HG02870 (cell line): ENCODE measurements at regions not wholly inside any gene's neighbourhood (a gene's known extent, or its start where the extent isn't known, plus 50 kb on each side); places are given as distances from the start of the nearest gene placed in this dataset.

Source experiments
- ATAC-seq: cut with Tn5 transposase; IDR thresholded peaks from one replicate; pipeline ENCODE4 v1.9.1; 2021; ENCODE audit warnings: mild to moderate bottlenecking, moderate library complexity; ENCODE audit not compliant: unreplicated experiment

- ATAC-seq = no peak
These were observed 727.2 kb upstream of the WWC1 start for GRCh38 chr5:167564275-167564674.

GRCh38 chr5:167565189-167565954 is 726.1 kb upstream of the WWC1 start:
- ATAC-seq = no peak

GRCh38 chr5:167570431-167570830 is 721.0 kb upstream of the WWC1 start:
- ATAC-seq = no peak

- no peak for ATAC-seq
These were observed 719.6 kb upstream of the WWC1 start for GRCh38 chr5:167571824-167572223.

- ATAC-seq = no peak
These were observed 717.9 kb upstream of the WWC1 start for GRCh38 chr5:167573370-167574127.

GRCh38 chr5:167574464-167574863 is 717.0 kb upstream of the WWC1 start:
- ATAC-seq = no peak

GRCh38 chr5:167575330-167575729 is 716.1 kb upstream of the WWC1 start:
- ATAC-seq = no peak

GRCh38 chr5:167576126-167576525 is 715.3 kb upstream of the WWC1 start:
- ATAC-seq = no peak

GRCh38 chr5:167576897-167577296 is 714.5 kb upstream of the WWC1 start:
- no peak for ATAC-seq

GRCh38 chr5:167577616-167578015 is 713.8 kb upstream of the WWC1 start:
- ATAC-seq = no peak

- no peak for ATAC-seq
These were observed 712.3 kb upstream of the WWC1 start for GRCh38 chr5:167578977-167579692.

GRCh38 chr5:167579693-167580055 is 711.8 kb upstream of the WWC1 start:
- no peak for ATAC-seq

GRCh38 chr5:167580608-167581007 is 710.8 kb upstream of the WWC1 start:
- ATAC-seq = no peak

GRCh38 chr5:167582283-167582682 is 709.2 kb upstream of the WWC1 start:
- ATAC-seq = no peak

- no peak for ATAC-seq
These were observed 708.6 kb upstream of the WWC1 start for GRCh38 chr5:167582886-167583285.

- no peak for ATAC-seq
These were observed 706.3 kb upstream of the WWC1 start for GRCh38 chr5:167585184-167585583.

GRCh38 chr5:167587772-167588437 is 703.5 kb upstream of the WWC1 start:
- no peak for ATAC-seq

- ATAC-seq = no peak
These were observed 699.3 kb upstream of the WWC1 start for GRCh38 chr5:167592114-167592513.

- ATAC-seq = no peak
These were observed 698.0 kb upstream of the WWC1 start for GRCh38 chr5:167593329-167594060.

GRCh38 chr5:167594061-167594435 is 697.4 kb upstream of the WWC1 start:
- ATAC-seq = no peak

GRCh38 chr5:167594750-167595149 is 696.7 kb upstream of the WWC1 start:
- no peak for ATAC-seq
